ENCODE measurements at regions not wholly inside any gene's neighbourhood (a gene's known extent, or its start where the extent isn't known, plus 50 kb on each side); places are given as distances from the start of the nearest gene placed in this dataset.

DNA sequence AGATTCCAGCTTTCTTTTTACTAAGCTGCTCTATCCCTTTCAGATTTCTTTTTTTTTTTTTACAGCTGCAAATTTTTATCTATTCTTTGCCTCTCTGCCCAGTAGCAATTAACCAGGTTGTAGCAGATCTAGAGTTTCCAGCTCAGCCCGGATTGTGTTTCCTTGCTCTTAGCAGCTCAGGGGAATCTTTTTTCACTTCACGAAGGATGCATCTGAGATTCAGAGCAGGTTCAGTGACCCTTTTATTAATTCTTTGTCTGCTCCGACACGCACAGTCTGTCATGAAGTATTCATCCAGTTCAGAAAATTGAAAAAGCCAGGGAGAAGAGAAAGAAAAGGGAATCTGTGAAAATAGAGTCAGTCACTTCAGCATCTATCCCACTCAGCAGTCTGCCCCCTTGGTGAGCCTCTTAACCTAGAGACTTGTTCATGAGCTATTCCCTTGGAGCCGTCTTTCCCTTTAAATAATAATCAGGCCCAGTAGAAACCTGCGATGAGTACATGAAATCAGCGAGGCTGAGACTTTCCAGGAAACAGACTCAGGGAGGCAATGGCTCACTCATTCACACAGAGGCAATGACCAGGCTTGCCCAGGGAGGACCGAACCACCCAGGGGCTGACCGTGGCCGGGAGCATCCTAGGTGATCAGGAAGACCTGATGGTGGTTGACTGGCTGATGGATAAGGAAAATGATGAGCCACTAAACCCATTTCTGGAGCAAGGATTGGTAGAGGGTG is 103.4 kb upstream of the ITGA6 start:
- DNase-seq (ENCODE audit: low spot score), result no peak

DNA sequence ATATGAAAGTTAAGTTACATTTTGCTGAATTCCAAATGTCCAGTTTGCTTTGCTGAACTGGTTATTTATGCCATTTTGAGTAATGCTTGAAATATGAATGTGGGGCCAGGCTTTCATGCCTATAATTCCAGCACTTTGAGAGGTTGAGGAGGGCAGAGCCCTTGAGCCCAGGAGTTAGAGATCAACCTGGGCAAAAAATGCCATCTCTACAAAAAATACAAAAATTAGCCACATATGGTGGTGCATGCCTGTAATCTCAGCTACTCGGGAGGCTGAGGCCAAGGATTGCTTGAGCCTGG is 101.2 kb upstream of the ITGA6 start:
- no peak for DNase-seq (ENCODE audit: low spot score)

DNA sequence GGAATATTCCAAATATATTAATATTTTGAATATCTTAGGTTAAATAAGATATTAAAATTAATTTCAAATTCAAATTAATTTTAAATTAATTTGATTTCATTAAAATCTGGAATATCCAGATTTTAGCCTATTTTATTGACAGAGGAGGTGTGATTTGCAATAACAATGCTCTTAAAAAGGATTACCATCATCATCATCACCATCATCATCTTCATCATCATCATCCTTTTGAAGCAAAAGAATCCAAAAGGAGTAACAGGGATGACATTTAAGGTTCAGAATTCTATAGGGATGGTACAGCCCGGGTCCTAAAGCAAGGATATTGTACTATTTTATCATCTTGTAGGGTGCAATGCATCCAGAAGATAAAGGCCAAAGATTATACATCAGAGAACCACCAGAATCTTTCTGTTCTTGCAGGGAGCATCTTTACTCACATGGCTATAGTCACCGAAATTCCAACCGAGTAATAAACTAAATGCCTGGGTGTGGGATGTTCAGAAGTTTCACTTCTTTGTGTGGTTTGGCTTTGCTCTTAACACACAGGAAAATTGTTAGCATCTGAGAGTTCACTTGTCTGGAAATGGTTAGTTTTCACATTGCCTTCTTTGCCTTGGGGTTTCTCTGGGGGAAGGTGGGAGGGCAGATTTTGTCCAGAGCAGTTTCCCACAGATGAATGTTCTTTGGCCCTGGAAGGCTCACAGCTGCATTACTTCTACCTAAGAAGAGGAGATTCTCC is 99.1 kb upstream of the ITGA6 start:
- DNase-seq (ENCODE audit: low spot score), result no peak

DNA sequence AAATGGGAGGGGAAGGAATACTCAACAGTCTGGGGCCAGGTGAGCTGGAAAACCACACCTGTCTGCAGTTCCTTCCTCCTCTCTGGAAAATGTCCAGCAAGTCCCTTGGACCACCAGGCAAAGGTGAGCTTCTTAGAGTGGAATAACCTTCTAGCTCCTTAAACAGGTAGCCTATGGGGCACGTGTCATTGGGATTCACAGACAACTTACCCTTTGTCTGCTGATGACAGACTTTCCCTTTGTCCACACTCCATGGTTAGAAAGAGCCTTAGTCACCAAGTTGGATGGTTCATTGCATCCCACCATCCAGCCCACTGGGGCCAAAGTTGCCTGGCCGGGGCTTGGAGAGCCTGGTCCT is 98.0 kb upstream of the ITGA6 start:
- DNase-seq (ENCODE audit: low spot score), result no peak

DNA sequence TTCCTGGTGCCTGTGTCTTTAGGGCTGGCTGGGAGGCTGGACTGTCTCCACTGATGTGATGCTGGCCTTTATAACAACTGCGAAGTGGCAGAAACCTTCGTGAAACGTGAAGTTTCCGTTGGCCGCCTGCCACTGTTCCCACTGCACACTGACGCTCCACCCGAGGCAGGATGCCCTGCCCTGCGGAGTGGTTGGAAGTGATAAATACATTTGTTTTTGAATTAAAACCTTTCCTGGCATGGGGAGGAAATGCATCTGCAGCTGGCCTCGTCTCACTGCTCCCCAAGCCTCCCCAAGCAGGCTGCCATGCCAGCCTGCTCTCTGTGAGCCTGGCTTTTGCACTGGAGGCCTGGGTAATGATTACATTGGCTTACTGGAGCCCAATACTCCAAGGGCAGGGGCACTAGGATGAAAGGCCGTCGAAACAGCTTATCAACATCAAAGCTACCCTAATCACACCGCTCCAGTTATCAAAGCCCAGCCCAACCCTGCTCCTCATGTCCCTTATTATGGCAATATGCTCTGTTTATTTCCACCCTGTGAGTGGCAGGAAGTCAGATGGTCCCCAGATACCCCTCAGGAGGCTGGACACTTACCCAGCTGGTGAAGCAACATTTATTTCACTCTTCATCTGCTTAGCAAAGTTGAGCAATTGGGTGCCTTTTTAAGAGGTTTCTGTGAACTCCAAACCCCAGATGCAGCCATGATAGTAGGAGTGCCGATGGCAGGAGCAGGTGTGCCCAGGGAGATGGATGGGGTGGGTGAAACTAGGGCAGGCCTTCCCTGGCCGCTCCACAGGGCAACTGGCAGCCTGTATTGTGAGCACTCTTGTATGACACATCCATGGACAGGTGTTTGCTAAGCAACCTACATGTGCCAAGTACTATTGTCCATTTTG is 97.4 kb upstream of the ITGA6 start:
- no peak for DNase-seq (ENCODE audit: low spot score)

DNA sequence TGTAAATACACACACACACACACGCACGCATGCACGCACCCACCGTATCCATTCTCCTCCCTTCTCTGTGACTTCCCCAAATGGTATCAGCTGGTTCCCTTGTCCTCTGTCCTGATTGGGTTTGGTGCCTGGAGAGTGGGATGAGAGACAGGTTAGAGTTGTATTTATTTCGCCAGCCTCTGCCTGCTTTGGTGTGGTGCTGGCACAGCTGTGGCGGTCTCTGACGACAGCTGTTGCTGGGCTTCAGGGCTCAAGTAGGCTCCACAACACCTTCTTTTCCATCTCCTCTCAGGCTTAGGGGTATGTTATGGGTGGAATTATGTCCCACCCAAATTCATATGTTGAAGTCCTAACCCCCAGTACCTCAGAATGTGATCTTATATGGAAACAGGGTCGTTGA is 94.9 kb upstream of the ITGA6 start:
- DNase-seq (ENCODE audit: low spot score), result no peak

DNA sequence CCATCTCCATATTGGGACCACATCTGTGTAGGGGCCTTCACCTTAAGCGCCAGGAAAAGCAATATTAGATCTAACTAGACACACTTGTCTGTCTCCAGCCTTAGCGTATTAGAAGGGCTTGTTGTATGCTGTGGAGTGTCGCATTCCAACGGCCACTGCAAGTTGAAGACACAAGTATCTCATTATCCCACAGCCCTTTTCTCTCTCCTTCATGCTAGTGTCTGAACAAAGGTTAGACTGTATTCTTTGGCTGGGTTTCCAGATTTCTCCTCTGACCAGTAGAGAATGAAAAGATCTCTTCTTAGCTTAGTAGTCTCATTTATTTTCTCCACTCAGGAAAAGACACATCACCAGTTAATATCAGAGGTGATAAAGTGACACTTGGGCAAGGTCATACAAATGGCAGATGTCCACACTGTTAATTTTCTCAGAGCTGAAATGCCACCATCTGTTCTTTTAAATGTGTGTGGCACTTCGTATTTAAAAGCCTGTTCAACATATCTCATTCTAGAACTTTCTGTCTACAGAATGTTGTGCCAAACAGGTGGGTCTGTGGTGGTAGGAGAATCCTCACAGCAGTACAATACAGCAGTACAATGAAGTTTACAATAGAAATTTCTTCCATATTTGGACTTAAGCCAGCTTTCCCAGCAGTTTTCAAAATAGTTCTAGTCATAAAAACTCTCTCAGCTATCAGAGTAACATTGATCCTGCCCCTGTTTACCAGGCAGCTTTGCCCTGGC is 94.0 kb upstream of the ITGA6 start:
- DNase-seq (ENCODE audit: low spot score), result no peak

DNA sequence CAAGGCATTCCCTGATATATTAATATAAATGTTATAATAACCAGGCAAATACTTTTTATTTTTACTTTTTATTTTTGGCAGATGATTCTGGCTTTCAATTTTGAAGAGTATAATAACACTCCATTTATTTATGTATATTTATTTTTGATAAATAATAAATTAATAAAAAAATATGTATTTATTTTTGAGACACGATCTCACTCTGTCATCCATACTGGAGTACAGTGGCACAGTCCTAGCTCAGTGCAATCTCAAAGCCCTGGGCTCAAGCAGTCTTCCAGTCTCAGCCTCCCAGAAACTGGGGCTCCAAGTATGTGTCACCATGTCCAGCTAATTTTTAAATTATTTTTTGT is 93.4 kb upstream of the ITGA6 start:
- DNase-seq (ENCODE audit: low spot score), result no peak

DNA sequence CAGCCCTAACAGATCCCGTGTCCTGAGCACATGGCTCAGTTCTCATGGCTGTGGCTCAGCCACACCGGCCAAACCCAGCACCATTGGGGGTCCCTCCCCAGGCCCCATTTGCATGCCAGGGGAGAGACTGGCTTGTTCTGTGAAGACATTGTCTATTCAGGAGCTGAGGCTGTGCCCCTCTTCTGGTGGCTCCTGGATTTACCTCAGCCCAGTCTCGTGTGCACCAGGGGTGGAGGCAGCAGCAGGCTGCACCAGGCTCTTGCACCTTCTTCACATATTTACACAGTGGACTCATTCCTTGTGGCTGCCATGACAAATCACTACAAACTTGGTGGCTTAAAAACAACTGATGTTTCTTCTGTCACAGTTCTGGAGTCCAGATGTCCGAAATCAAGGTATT is 92.4 kb upstream of the ITGA6 start:
- no peak for DNase-seq (ENCODE audit: low spot score)

DNA sequence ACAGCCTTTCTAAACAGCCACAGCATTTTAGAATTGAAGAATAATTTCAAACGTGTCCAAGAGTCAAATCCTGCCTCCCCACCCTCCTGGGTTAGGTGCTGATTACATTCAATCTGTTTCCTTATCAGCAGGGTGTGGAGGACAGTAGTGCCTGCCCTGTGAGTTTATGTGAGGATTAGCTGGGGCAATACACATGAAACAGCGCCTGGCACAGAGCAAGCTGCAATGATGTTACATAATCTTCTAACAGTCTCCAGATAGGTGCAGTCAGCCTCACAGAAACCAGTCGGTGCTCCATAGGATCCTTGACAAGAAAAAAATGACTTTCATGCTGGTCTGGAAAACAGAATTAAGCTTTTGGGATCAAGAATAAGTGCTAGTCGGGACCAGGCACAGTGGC is 91.7 kb upstream of the ITGA6 start:
- no peak for DNase-seq (ENCODE audit: low spot score)

DNA sequence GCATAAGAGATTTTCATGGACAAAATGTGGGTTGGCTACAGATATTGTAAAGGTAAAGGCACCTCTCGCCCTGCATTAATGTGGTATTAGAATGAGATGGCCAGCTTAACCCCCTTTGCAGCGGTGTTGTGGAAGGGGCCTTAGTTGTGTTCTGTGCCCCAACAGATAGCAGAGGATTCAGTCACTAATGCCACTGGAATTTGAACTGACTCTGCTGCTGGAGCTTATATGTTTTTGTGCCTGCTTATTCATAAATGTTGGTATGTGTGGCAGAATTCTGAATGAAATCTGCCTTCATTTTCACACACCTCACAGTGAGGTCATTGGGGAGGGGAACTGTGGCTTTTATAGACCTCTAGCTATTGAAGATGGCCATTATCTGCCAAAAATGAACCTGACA is 90.7 kb upstream of the ITGA6 start:
- no peak for DNase-seq (ENCODE audit: low spot score)

DNA sequence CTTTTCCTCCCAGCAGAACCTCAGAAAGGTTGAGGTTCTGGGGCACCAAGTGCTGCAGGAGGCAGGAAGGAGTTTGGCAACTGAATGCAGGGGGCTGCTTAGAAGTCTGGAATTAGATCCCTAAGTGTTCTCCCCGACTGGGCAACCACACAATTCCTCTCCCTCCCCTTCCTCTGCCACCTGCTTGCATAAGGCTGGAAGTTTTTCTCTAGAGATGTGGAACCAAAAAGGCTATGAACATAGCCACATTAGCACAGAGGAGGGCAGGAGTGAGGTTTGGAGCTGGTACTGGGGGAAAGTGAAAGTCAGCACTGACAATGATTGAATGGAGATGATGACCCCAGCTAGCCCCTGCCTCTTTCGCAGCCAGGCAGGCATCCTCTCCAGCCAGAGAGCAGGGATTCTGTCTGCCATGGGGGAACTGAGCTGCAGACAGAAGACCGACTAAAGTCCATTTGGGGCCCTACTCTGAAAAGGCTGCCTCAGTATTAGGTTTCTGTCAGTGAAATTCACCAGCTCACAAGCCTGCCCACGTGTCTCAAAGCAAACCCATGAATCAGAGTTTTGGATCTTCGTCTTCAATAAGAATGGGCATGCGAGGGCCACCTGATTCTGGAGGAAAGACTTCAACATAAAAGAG is 87.9 kb upstream of the ITGA6 start:
- no peak for DNase-seq (ENCODE audit: low spot score)

DNA sequence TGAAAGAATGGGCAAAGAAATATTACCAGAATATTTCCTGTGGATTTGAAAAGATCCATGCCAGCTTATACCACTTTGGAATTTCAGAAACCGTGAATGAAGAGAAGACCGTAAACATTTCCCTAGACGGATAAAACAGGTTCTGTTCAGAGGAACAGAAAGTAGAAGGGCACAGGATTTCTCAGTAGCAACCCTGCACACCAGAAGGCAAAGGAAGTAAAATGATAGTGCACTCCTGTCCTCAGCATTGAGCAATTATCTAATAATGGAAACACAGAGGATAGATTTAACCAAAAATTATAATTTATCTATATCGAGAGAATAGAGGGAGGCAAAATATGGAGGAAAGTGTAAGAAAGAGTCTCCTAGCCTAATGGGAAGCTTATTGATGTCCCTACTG is 87.0 kb upstream of the ITGA6 start:
- no peak for DNase-seq (ENCODE audit: low spot score)

DNA sequence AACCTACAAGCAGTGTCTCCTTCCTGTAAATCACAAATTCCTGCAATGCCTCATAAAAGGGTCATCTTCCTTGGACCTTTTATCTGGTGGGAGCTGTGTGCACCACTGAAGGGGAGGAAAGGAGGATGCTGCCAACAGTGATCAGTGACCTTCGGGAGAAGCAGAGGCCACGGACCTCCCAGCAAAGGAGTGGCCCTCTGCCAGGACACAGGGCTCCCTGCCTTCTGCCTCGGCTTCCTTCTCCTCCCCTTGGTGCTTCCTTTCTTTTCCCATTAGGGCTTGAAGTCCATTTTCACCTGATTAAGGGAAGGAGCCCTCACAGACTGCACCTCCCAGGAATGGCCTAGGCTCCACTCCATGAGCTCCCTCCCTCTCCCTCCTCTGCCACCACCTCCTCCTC is 85.3 kb upstream of the ITGA6 start:
- DNase-seq (ENCODE audit: low spot score), result no peak

DNA sequence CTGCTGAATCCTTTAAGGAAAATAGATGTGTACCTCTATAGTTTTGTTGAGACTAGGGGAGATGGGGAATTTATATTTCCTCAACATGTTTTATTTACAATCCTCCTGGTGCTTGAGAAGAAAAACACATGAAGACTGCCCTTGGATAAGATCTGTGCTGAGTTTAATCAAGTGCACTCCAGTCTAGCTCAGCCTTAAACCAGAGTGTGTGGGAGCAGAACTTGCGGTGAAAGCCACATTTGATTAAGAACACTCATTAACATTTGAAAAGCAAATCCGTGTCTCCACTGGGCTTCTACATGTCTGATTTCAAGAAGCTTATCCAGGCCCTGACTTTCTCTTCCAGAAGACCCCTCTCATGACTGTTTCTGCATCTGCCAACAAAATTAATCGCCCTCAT is 84.8 kb upstream of the ITGA6 start:
- no peak for DNase-seq (ENCODE audit: low spot score)

DNA sequence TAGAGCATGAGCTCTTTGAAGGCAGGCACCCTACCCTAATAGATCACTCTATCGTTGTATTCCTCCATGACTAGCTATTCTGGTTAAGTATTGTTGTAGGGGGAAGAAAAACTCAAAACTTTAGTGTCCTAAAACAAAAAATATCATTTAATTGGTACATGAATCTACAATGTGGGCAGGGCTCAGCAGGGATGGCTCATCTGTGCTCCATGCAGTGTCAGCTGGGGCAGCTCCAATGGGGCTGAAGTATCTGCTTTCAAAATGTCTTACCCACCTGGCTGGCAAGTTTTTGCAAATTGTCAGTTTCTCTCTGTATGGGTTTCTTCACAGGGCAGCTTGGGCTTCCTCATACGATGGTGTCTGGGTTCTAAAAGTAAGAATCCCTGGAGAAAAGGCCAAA is 83.2 kb upstream of the ITGA6 start:
- no peak for DNase-seq (ENCODE audit: low spot score)

DNA sequence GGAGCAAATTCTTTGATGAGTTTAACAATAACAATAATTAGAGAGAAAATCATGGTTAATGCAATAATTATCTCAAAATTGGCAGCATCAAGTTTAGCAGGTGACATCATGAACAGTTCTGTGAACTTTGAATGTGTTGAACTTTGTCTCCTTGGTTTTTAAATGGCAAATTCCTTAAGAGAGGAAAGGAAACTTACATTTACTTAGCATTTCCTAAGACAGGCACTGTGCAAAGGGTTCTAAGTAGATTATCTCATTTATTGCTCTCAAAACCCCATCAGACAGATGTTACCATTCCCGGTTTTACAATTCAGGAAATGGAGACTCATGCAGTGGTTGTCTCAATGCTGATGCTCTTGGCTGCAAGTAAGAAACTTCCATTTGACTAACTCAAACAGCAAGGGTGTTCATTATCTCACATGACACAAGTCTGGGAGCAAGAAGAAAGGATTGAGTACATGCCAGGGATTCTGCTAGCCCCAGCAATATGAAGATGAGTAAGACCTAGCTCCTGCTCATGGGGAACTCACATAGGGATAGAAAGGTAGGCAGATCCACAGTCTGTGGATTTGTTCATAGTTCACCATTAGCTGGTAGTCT is 81.3 kb upstream of the ITGA6 start:
- DNase-seq (ENCODE audit: low spot score), result no peak

DNA sequence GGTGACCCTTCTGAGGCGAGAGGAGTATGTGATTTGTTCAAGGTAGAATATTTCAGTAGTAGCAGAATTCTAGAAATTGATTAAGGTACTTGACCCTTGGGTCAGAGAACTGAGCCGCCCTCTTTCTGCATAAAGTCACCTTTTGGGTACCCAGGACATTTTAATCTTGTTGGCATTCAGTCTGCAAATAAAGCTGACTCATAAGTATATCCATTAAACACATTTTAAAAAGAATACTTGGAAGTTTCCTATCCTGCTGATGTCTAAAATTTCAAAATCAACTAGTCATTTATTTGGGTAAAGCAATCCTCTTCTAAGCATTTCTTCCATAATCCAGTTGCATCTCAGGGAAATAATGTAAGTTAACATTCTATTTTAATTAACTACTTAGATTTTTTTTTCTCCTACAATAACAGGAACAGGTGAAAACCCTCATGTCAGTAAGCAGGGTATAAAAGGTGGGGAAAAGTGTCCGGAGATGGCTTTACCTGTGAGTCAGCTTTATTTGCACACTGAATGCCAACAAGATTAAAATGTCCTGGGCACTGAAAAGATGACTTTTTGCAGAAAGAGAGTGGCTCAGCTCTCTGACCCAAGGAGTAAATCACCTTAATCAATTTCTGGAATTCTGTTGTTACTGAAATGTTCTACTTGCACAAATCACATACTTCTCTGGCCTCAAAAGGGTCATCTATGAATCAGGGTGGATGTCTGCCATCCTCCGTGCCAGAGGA is 78.7 kb upstream of the ITGA6 start:
- no peak for DNase-seq (ENCODE audit: low spot score)

DNA sequence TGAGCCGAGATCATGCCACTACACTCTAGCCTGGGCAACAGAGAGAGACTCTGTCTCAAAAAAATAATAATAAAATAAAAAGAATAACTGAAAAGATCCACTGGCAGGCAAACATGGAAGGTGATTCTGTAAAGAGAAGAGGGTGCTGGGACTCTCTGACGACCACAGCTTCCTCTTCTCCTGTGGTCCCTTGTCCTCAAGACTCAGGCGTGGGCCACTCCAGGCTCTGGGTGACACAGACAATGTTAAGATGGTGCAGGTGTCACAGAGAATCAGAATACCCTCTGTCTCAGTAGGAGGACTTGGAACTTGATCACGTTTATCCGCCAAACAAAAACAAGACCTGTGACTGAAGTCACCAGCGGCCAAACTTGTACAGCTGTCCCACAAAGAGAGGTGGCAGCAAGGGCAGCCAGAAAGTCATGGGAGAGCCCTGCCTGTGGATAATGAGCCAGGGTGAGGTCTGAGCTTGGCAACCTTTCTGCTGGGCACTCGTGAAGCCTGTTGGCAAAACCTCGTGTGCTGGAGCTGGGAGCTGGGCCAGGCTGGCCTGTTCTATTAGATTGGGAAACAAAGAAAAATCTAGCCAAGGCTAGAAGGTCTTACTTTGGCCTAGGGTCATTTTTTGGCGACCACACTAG is 76.4 kb upstream of the ITGA6 start:
- DNase-seq (ENCODE audit: low spot score), result no peak

DNA sequence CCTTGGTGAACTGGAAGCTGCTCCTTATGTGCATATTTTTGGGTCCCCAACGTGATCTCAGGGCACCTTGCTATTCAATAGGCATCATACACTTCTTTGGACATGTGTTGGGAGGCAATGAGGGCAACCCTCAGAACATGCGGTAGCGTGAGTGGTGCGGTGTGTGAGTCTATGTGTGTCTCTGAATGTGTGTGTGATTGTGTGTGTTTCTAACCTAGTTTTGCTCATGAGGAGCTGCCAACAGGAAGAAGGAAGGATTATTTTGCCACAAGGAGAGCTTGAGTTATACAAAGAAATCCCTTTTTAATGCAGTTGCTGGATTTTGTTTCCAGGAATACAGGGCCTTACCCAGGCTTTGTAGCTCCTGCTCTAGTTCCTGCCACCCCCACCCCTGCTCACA is 75.8 kb upstream of the ITGA6 start:
- no peak for DNase-seq (ENCODE audit: low spot score)

Measured in mesenteric fat pad (tissue), 1 donor.